ENCODE measurements at regions not wholly inside any gene's neighbourhood (a gene's known extent, or its start where the extent isn't known, plus 50 kb on each side); places are given as distances from the start of the nearest gene placed in this dataset.

DNA sequence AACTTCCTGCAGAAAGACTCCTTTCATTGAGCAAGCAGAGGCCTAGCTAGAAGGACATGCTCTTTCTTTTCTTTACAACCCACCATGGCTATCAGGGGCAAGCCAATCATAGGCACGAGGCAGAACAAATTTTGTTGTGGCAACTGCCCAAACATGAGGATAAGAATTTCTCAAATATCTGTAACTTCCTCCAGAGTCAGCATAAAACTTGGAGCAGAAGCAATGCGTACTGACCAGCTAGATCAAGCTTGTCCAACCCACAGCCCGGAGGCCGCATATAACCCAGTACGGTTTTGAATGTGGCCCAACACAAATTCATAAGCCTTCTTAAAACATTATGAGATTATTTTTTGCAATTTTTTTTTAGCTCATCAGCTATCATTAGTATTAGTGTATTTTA lies 87.0 kb upstream of the SOX21 start:
- no peak for TF ChIP-seq POLR2A (IDR thresholded peaks at IDR 0.05)
- TF ChIP-seq, protein P1, sequence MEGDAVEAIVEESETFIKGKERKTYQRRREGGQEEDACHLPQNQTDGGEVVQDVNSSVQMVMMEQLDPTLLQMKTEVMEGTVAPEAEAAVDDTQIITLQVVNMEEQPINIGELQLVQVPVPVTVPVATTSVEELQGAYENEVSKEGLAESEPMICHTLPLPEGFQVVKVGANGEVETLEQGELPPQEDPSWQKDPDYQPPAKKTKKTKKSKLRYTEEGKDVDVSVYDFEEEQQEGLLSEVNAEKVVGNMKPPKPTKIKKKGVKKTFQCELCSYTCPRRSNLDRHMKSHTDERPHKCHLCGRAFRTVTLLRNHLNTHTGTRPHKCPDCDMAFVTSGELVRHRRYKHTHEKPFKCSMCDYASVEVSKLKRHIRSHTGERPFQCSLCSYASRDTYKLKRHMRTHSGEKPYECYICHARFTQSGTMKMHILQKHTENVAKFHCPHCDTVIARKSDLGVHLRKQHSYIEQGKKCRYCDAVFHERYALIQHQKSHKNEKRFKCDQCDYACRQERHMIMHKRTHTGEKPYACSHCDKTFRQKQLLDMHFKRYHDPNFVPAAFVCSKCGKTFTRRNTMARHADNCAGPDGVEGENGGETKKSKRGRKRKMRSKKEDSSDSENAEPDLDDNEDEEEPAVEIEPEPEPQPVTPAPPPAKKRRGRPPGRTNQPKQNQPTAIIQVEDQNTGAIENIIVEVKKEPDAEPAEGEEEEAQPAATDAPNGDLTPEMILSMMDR (IDR thresholded peaks at IDR 0.05), result no peak
